Neural crest cell (in vitro differentiated cells): ENCODE measurements at regions not wholly inside any gene's neighbourhood (a gene's known extent, or its start where the extent isn't known, plus 50 kb on each side); places are given as distances from the start of the nearest gene placed in this dataset.

ENCODE experiments used
- DNase-seq: peaks from one replicate; pipeline ENCODE4 v3.0.0; 2021; ENCODE audit warnings: low read depth, mixed read lengths, low spot score
- H3K27ac Mint-ChIP-seq: one replicate; pipeline ENCODE4 v1.8.0; 2021; ENCODE audit warnings: mild to moderate bottlenecking, mixed read lengths; ENCODE audit not compliant: unreplicated experiment
- H3K27me3 Mint-ChIP-seq: 2 replicates; pipeline ENCODE4 v1.8.0; 2021; ENCODE audit warnings: low read depth, mild to moderate bottlenecking, mixed read lengths
- H3K36me3 Mint-ChIP-seq: 2 replicates; pipeline ENCODE4 v1.8.0; 2021; ENCODE audit warnings: low read depth, mild to moderate bottlenecking, mixed read lengths
- H3K4me1 Mint-ChIP-seq: 2 replicates; pipeline ENCODE4 v1.8.0; 2021; ENCODE audit warnings: mixed read lengths
- H3K4me3 Mint-ChIP-seq: one replicate; pipeline ENCODE4 v1.8.0; 2021; ENCODE audit warnings: mild to moderate bottlenecking, mixed read lengths
- H3K9me3 Mint-ChIP-seq: 2 replicates; pipeline ENCODE4 v1.8.0; 2021; ENCODE audit warnings: mixed read lengths
- TF ChIP-seq, protein P1 (sequence below): fragments of 200-600 bp; sonication (generic); conservative IDR thresholded peaks from 2 replicates; pipeline ENCODE4 v1.5.0; 2021; ENCODE audit warnings: antibody characterized with exemption, mild to moderate bottlenecking

DNA sequence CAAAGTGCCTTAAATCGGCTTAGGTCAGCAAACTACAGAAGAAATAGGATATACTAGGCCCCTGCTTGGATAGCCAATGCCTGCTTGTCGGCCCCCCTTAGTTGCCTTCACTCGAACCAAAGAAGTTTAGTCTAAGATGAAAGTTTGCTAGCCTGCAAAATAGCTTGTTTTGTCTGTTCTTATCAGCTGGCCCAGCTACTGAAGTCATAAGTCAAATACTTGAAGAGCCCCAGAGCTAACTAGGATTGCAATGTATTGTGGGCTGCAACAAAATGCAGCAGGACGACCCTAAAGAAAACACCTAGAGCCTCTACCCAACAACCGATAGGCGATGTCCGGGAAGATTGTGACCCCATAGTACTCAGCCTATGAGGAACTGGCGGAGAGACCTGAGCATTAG is 183.5 kb upstream of the HS6ST1 start:
- no peaks in the 10 kb centered on the region for H3K36me3 Mint-ChIP-seq
- H3K9me3 Mint-ChIP-seq = no peaks in the 10 kb centered on the region
- no peak overlapping the region for H3K27ac Mint-ChIP-seq
- TF ChIP-seq, protein P1, sequence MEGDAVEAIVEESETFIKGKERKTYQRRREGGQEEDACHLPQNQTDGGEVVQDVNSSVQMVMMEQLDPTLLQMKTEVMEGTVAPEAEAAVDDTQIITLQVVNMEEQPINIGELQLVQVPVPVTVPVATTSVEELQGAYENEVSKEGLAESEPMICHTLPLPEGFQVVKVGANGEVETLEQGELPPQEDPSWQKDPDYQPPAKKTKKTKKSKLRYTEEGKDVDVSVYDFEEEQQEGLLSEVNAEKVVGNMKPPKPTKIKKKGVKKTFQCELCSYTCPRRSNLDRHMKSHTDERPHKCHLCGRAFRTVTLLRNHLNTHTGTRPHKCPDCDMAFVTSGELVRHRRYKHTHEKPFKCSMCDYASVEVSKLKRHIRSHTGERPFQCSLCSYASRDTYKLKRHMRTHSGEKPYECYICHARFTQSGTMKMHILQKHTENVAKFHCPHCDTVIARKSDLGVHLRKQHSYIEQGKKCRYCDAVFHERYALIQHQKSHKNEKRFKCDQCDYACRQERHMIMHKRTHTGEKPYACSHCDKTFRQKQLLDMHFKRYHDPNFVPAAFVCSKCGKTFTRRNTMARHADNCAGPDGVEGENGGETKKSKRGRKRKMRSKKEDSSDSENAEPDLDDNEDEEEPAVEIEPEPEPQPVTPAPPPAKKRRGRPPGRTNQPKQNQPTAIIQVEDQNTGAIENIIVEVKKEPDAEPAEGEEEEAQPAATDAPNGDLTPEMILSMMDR = no peak
- no peak for DNase-seq
- H3K4me1 Mint-ChIP-seq = peaks cover 4% of the 10 kb centered on the region
- H3K4me3 Mint-ChIP-seq = no peak overlapping the region
- no peaks in the 10 kb centered on the region for H3K27me3 Mint-ChIP-seq

DNA sequence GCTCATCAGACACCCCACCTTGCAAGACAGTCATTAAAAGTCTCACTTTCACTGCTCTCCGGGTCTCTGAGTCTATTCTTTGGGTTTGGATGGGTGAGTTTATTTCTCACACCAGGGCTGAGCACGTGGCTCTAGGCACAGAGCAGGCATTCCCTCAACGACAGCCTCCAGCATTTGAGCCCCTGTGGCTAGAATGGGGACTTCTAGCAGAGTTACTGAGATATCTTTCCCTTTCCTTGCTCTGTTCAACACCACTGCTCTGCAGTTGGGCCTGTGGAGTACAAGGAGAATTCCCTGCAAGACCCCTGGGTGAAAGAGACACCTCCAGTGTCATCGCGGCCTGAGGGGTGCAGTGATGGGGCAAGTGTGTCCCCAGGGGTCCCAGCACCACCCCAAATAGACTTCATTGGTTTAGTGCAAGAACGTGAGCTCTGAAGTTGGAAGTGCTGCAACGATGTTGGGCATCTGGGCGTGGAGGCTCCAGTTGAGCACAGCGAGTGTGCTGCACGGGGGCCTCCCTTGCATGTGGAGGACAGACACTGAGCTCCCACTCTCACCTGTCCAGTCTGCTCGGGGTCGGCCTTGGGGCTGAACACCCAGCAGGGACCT is 184.1 kb upstream of the HS6ST1 start:
- H3K4me3 Mint-ChIP-seq = no peak overlapping the region
- no peak overlapping the region for H3K27ac Mint-ChIP-seq
- TF ChIP-seq, protein P1 = no peak
- H3K27me3 Mint-ChIP-seq = no peaks in the 10 kb centered on the region
- no peaks in the 10 kb centered on the region for H3K36me3 Mint-ChIP-seq
- H3K4me1 Mint-ChIP-seq = peaks cover 4% of the 10 kb centered on the region
- no peak for DNase-seq
- H3K9me3 Mint-ChIP-seq = no peaks in the 10 kb centered on the region

DNA sequence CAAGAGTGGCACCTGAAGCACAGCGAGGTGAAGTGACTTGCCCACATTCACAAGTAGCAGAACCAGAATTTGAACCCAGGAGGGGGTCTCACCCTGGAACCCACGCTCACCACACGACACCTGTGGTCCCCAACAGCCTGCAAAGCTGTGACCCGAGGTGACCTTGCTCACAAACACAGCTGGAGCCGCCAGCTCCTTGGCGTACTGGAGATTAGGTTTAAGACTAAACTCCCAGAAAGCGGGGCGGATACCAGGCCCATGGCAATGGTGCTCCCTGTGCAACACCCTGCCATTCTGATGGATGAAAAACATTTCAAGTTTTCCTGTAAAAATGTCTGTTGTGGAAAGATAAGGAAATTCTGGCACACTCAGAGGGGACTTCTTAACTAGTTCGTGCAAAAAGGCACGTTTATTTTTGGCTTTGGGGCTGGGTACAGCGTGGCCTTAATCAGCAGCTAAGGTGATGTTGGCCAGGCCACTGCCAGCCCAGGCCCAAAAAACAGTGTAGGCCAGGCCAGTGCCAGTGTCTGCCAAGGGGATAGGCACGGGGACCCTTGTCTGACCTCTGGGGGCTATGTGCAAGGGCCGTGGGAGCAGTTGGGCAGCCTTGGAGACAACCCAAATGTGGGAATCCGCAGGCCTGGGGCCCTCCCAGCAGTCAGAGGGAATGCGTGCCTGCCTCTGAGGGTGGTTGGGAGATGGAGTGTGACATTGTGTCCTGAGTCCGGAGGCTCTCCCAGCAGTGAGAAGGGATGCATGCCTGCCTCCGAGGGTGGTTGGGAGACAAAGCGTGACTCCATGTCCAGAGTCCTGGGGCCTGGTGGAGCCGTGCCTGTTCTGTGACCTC is 185.0 kb upstream of the HS6ST1 start:
- no peak overlapping the region for H3K27ac Mint-ChIP-seq
- H3K36me3 Mint-ChIP-seq = no peaks in the 10 kb centered on the region
- H3K4me3 Mint-ChIP-seq = no peak overlapping the region
- no peaks in the 10 kb centered on the region for H3K9me3 Mint-ChIP-seq
- no peak for DNase-seq
- TF ChIP-seq, protein P1 = no peak
- no peaks in the 10 kb centered on the region for H3K27me3 Mint-ChIP-seq
- peaks cover 4% of the 10 kb centered on the region for H3K4me1 Mint-ChIP-seq

DNA sequence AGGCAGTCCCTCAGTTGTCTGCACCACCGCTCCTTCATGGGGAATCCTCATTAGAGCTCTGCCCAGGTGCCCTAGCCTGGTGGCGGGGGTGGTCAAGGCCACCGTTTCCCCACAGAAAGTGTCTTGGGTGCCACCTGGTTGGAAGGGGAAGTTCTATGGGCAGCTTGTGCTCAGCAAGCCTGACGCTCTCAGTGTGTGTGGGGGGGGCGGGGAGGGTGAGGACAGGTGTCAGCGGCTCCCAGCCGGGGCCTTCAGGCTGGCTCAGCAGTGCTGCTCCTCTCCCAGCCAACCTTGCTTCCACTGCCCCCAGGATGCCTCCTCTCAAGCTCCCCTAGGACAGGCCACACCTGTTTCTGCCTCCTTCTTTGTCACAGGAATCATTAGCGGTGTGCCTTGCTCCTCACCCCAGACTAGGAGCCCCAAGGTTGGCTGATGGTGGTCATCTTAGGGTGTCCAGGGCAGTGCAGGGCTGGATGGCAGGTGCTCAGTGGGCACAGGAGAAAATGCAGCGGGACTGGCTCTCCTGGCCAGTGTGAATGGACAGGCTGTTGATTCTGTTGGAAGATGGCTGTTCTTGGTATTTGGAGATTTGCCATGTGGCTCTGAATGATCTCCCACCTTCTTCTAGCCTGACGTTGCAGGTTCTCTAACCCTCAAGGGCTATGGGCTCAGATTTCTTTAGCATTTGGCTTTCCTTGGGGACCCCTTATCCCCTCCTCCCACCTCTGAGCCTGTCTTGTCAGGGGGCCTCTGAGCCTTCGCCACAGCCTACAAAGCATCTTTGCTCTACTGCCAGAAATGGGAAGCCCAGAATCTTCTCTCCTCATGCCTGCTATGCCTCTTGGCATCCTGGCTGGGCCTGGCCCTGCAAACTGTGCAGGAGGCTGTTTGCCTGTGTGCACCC is 185.8 kb upstream of the HS6ST1 start:
- no peaks in the 10 kb centered on the region for H3K27me3 Mint-ChIP-seq

DNA sequence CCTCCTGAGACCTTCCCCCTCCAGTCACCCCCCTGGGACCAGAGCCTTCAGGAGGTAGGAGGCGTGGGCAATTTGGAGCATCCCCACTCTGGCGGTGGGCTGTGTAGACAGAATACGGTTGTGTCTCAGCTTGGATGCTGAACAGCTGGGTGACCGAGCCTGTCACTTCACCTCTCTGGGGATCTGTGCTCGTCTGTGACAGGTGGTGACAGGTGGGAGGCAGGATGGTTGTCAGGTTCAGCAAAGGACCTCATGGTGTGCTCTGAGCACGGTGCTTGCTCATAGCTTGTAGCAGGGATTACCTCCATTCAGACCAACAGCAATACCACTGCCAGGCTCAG is 186.5 kb upstream of the HS6ST1 start:
- no peaks in the 10 kb centered on the region for H3K36me3 Mint-ChIP-seq
- TF ChIP-seq, protein P1 = no peak
- H3K27me3 Mint-ChIP-seq = no peaks in the 10 kb centered on the region
- no peaks in the 10 kb centered on the region for H3K9me3 Mint-ChIP-seq
- H3K4me3 Mint-ChIP-seq = no peak overlapping the region
- H3K4me1 Mint-ChIP-seq = peaks cover 4% of the 10 kb centered on the region
- peak overlapping the region; percentile 50 for H3K27ac Mint-ChIP-seq
- no peak for DNase-seq

More for the DNA sequence above, 185.8 kb upstream of the HS6ST1 start:
- no peaks in the 10 kb centered on the region for H3K9me3 Mint-ChIP-seq
- H3K27ac Mint-ChIP-seq = no peak overlapping the region
- TF ChIP-seq, protein P1 = no peak
- no peaks in the 10 kb centered on the region for H3K36me3 Mint-ChIP-seq
- DNase-seq = no peak
- H3K4me3 Mint-ChIP-seq = no peak overlapping the region
- H3K4me1 Mint-ChIP-seq = peaks cover 4% of the 10 kb centered on the region
